Ishikawa (cell line): ENCODE measurements at regions not wholly inside any gene's neighbourhood (a gene's known extent, or its start where the extent isn't known, plus 50 kb on each side); places are given as distances from the start of the nearest gene placed in this dataset.

ENCODE experiments used
- CEBPB ChIP-seq: IDR thresholded peaks from 2 replicates; pipeline ENCODE4 v1.6.1; 2012
- CREB1 ChIP-seq: IDR thresholded peaks from 2 replicates; pipeline ENCODE4 v1.6.1; 2012; ENCODE audit warnings: low read depth
- EGR1 ChIP-seq: IDR thresholded peaks from 2 replicates; pipeline ENCODE4 v1.6.1; 2012
- EP300 ChIP-seq: IDR thresholded peaks from 2 replicates; pipeline ENCODE4 v1.6.1; 2012; ENCODE audit warnings: borderline replicate concordance
- FOXM1 ChIP-seq: IDR thresholded peaks from 2 replicates; pipeline ENCODE4 v1.6.1; 2012; ENCODE audit warnings: low read depth, borderline replicate concordance
- RAD21 ChIP-seq: IDR thresholded peaks from 2 replicates; pipeline ENCODE4 v1.6.1; 2012; ENCODE audit warnings: low read depth
- TAF1 ChIP-seq: IDR thresholded peaks from 2 replicates; pipeline ENCODE4 v1.6.1; 2012; ENCODE audit warnings: low read depth, mild to moderate bottlenecking
- TCF12 ChIP-seq: IDR thresholded peaks from 2 replicates; pipeline ENCODE4 v1.6.1; 2012; ENCODE audit warnings: low read depth
- TEAD4 ChIP-seq: IDR thresholded peaks from 2 replicates; pipeline ENCODE4 v1.6.1; 2012
- USF1 ChIP-seq: IDR thresholded peaks from 2 replicates; pipeline ENCODE4 v1.6.1; 2012
- YY1 ChIP-seq: IDR thresholded peaks from 2 replicates; pipeline ENCODE4 v1.6.1; 2012; ENCODE audit warnings: low read depth
- ZBTB7A ChIP-seq: IDR thresholded peaks from 2 replicates; pipeline ENCODE4 v1.6.1; 2012; ENCODE audit warnings: low read depth
- TF ChIP-seq, protein P1 (sequence below): IDR thresholded peaks from 2 replicates; pipeline ENCODE4 v1.6.1; 2012

DNA sequence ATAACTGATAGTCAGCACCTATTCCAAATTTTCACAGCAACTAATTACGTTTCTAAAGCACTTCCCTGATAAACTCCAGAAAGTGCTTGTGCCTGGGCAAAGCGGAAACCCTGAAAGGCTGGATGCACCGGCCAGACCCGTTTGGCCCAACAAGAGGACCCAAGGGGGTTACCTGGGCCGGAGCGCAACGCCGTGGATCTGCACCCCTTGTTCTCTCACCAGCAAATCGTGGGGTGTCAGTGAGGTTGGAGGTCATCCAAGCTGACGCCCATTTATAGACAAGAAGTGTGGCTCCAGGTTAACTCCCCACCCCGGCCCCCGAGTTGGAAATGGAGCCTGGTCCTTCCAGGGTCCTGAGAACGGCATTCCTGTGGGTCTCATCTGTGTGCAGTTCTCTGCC, 167.0 kb upstream of the HDAC4 start:
- TF ChIP-seq ZBTB7A (no peak), EGR1 (no peak), YY1 (no peak), RAD21 (no peak), EP300 (no peak), TCF12 (no peak), CEBPB (no peak), USF1 (no peak), CREB1 (no peak), TEAD4 (no peak), FOXM1 (no peak), TAF1 (no peak)
- TF ChIP-seq, protein P1, sequence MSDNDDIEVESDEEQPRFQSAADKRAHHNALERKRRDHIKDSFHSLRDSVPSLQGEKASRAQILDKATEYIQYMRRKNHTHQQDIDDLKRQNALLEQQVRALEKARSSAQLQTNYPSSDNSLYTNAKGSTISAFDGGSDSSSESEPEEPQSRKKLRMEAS, result no peak
